Upper lobe of left lung (tissue), 4 donors: ENCODE measurements at regions not wholly inside any gene's neighbourhood (a gene's known extent, or its start where the extent isn't known, plus 50 kb on each side); places are given as distances from the start of the nearest gene placed in this dataset.

ENCODE experiments used
- CTCF ChIP-seq, 6 experiments: fragments of 450-650 bp in 4 of 6; fragments of 200-600 bp in 2 of 6; sonication (generic) in 2 of 6; IDR thresholded peaks; one replicate each; pipeline ENCODE4 v1.5.1; 2016 to 2019; ENCODE audit warnings: antibody characterized with exemption in 6 of 6
- POLR2A ChIP-seq, 4 donors: fragments of 450-650 bp; IDR thresholded peaks; one replicate each; pipeline ENCODE4 v1.5.1; 2016 to 2017; ENCODE audit warnings: antibody characterized with exemption in 4 of 4, mild to moderate bottlenecking in 2 of 4
- POLR2AphosphoS5 ChIP-seq, 2 donors: sonication (generic); formaldehyde crosslinking; IDR thresholded peaks; one replicate each; pipeline ENCODE4 v1.5.1; 2017; ENCODE audit warnings: antibody characterized with exemption in 2 of 2

GRCh38 chr7:25545124-25546008 lies 317.1 kb upstream of the NPVF start:
- no peak for TF ChIP-seq CTCF (IDR thresholded peaks at IDR 0.05)
- no peak for TF ChIP-seq POLR2AphosphoS5 (IDR thresholded peaks at IDR 0.05)
- no peak for TF ChIP-seq POLR2A (IDR thresholded peaks at IDR 0.05)
